Midbrain (tissue), 1 donor: ENCODE measurements at regions not wholly inside any gene's neighbourhood (a gene's known extent, or its start where the extent isn't known, plus 50 kb on each side); places are given as distances from the start of the nearest gene placed in this dataset.

ENCODE experiments used
- DNase-seq: peaks from one replicate; lab custom pipeline; 2025; lab: John Stamatoyannopoulos, UW

DNA sequence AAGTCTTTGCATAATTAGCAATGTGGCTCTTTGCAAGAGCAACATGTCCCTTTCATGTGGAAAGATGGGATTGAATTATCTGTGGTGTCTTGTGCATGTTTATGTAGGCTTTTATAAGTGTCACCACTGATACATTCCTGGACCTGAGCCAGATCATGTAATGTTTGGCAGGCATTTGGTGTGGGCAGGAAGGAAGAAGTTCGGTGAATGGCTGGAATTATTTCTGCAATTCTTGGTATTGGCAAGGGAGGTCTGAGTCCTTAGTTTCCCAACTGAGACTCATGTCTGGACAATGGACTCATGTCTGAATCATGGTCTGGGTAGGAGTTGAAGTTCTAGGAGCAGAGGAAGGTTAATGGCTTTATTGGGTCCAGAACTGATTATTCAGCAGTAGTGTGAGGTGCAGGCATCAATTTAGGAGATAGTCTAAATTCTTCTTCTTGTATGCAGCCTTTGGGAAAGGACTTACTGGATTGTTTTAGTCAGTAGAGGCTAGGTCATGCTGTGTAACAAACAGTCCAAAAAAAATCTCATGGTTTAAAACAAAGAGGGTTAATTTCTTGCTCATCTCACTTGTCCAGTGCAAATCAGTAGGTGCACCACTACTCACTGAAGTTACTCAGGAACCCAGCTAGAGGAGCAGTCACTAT lies 186.5 kb upstream of the LHX5 start:
- DNase-seq = no peak

- DNase-seq = no peak
Observed at GRCh38 chr12:113655919-113656318, 184.2 kb upstream of the LHX5 start.

DNA sequence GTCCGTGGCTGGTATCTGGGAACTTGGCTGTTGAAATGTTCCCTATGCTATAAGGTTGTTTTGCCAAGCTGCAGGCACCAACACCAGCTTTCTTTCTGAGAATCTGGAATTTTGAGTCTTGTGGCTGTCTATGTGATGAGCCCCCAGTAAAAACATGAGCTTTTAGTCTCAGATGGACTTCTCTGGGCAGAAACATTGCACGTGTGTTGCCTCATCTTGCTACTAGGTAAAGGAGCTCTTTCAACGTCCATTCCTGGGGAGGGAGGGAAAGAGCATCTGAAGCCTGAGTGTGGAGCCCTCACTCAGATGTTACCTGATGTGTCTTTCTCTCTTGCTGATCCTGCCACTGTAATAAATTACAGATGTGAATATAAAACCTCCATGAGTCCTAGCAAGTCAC lies 183.8 kb upstream of the LHX5 start:
- DNase-seq = no peak

GRCh38 chr12:113651662-113652061 lies 180.0 kb upstream of the LHX5 start:
- no peak for DNase-seq

GRCh38 chr12:113650476-113650875 lies 178.8 kb upstream of the LHX5 start:
- no peak for DNase-seq

- no peak for DNase-seq
Observed at GRCh38 chr12:113649256-113649830, 177.7 kb upstream of the LHX5 start.

- peak; percentile 11 for DNase-seq
Observed at GRCh38 chr12:113647048-113647447, 175.4 kb upstream of the LHX5 start.

GRCh38 chr12:113645603-113646002 lies 173.9 kb upstream of the LHX5 start:
- DNase-seq = no peak

DNA sequence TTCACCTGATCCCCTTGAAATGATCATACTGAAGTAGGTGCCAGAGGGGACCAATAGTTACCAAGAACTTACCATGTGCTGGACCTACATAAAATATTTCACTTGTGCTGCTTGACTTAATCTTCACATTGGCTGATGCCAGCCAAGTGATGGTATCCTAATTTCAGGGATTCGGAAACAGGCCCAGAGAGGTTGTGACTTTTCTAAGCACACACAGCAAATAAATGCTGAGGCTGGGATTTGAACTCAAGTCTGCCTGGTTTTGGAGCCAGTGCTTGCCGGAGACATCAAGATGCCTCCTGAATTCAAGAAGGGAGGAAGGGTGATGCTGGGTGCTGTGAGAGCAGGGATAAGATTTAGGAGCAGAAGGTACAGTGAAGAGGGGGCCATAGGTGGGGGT lies 173.5 kb upstream of the LHX5 start:
- no peak for DNase-seq

DNA sequence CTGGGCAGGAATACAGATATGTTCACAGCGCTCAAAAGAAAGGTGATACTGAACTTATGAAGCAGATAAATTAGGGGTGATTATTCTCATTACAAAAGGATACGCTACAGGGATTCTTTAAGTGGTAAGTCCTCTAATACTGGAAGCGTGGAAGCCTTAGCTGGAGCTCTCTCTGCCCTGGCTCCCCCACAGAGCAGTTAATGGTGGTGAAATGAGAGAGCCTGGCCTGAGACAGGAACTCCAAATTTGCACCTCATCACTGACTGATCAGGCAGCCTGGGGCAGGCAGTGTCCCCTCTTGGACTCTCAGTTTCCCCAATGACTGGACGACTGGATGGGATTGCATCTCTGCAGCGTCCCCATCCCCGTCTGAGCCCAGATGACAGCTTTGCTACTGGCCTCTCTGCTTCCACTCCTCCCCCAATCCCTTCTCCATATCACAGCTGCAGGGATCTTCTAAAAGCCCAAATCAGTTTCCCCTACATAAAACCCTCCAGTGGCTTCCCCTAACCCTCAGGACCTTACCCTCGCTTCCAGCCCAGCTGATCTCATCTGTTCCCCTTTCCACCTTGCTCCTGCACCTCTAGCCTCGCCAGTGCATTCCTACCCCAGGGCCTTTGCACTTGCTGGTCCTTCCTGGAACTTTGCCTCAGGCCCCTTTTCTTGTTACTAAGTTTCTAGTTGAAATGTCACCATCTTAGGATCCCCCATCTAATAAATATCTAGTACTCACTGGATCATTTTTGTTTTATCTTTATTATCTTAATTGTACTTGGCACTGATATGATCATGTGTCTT lies 171.7 kb upstream of the LHX5 start:
- no peak for DNase-seq

DNA sequence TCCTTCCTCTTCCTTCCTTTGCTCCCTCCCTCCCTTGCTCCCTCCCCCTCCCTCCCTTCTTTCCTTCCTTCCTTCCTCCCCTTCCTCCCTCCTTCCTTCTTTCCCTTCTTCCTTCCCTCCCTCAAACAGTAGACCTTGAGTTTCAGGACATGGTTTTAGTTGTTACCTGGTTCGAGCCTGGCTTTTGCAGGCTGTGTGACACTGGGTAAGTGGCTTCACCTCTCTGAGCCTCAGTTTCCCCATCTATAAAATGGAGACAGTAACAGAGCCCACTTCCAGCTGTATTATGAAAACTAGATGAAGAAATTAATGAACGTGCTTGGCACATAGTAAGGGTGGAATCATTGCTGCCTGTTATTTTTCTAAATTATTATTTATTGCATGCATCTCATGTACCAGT lies 171.0 kb upstream of the LHX5 start:
- DNase-seq = no peak

GRCh38 chr12:113642216-113642615 lies 170.5 kb upstream of the LHX5 start:
- no peak for DNase-seq

GRCh38 chr12:113641426-113642030 lies 169.9 kb upstream of the LHX5 start:
- no peak for DNase-seq

DNA sequence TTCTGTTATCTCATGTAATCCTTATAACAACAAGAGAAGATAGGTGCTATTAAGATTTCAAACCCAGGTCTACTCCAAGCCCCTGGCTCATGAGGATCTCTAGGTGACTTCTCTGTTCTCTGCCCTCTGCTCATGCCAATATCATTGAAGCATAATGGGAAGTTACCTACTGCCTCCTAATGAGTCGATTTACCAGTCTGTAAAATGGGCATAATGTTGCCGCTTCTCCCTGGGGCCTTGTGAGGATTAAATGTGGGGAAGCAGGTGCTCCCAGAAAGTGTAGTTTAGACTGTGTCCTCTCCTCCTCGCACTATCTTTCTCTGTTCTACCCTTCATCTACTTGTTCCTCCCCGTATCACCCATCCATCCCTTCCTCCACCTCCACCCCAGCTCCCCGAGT lies 169.2 kb upstream of the LHX5 start:
- no peak for DNase-seq

GRCh38 chr12:113639474-113639873 lies 167.8 kb upstream of the LHX5 start:
- DNase-seq = no peak

GRCh38 chr12:113638460-113638775 lies 166.7 kb upstream of the LHX5 start:
- no peak for DNase-seq

DNA sequence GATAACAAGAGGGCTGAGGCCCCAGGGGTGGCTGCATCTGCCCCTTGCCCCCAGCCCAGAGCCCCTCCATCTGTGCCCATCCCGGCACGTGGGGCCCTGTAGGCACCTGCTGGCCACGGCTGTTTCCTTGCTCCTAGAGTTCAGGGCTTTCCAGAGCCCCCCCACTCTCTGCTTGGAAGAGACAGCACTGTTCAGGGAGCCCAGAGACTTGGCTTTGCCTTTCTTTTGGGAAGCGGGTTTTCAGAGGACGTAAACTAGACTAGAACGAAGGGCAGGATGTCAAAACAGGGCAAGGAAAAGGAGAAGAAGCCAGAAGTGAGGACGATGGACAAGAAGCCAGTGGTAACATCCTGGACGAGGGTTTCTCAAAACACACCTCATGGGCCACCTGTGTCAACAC lies 163.3 kb upstream of the LHX5 start:
- DNase-seq = no peak

GRCh38 chr12:113634474-113634873 lies 162.8 kb upstream of the LHX5 start:
- no peak for DNase-seq

GRCh38 chr12:113633678-113634332 lies 162.1 kb upstream of the LHX5 start:
- no peak for DNase-seq

- DNase-seq = no peak
Observed at GRCh38 chr12:113630625-113631024, 159.0 kb upstream of the LHX5 start.

- no peak for DNase-seq
Observed at GRCh38 chr12:113625499-113625898, 153.8 kb upstream of the LHX5 start.

DNA sequence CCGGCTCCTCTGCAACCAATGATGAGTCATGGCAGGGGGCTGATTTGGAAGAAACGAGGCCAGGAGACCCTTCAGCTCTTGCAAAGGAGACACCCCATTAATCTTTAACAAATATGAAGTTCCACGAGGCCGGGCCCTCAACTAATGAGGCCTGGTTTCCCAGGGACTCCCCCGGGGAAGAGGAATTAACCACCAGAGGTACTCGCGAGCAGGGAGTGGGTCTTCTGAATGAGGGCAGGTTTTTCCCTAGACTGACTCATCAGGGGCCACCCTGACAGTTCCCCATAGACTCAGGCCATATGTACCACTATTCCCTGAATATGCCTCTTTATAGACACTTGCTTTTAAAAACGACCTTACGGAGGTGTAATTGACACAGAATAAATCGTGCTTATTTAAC lies 150.7 kb upstream of the LHX5 start:
- DNase-seq = no peak
